ENCODE measurements at regions not wholly inside any gene's neighbourhood (a gene's known extent, or its start where the extent isn't known, plus 50 kb on each side); places are given as distances from the start of the nearest gene placed in this dataset.

- no peak for DNase-seq
Observed at GRCh38 chr2:223399357-223399957, 202.7 kb downstream of the SCG2 start.

GRCh38 chr2:223404616-223405015 is 197.5 kb downstream of the SCG2 start:
- no peak for DNase-seq

- DNase-seq: no peak
Observed at GRCh38 chr2:223414646-223415045, 187.5 kb downstream of the SCG2 start.

- no peak for DNase-seq
Observed at GRCh38 chr2:223415071-223415470, 187.1 kb downstream of the SCG2 start.

GRCh38 chr2:223416815-223417610 is 185.1 kb downstream of the SCG2 start:
- DNase-seq: no peak

- no peak for DNase-seq
Observed at GRCh38 chr2:223418131-223418530, 184.0 kb downstream of the SCG2 start.

- no peak for DNase-seq
Observed at GRCh38 chr2:223418604-223419199, 183.5 kb downstream of the SCG2 start.

- no peak for DNase-seq
Observed at GRCh38 chr2:223420048-223420447, 182.1 kb downstream of the SCG2 start.

GRCh38 chr2:223431479-223431878 is 170.7 kb downstream of the SCG2 start:
- DNase-seq: no peak

- no peak for DNase-seq
Observed at GRCh38 chr2:223433461-223433860, 168.7 kb downstream of the SCG2 start.

GRCh38 chr2:223437788-223438187 is 164.4 kb downstream of the SCG2 start:
- no peak for DNase-seq

- DNase-seq: no peak
Observed at GRCh38 chr2:223439184-223439583, 163.0 kb downstream of the SCG2 start.

- DNase-seq: no peak
Observed at GRCh38 chr2:223439786-223440185, 162.4 kb downstream of the SCG2 start.

GRCh38 chr2:223442847-223443246 is 159.3 kb downstream of the SCG2 start:
- DNase-seq: no peak

GRCh38 chr2:223450246-223450645 is 151.9 kb downstream of the SCG2 start:
- no peak for DNase-seq

GRCh38 chr2:223457301-223457700 is 144.9 kb downstream of the SCG2 start:
- no peak for DNase-seq

GRCh38 chr2:223459328-223459939 is 142.7 kb downstream of the SCG2 start:
- peak; percentile 21 for DNase-seq

GRCh38 chr2:223460209-223460608 is 142.0 kb downstream of the SCG2 start:
- no peak for DNase-seq

- no peak for DNase-seq
Observed at GRCh38 chr2:223460774-223461211, 141.4 kb downstream of the SCG2 start.

- DNase-seq: no peak
Observed at GRCh38 chr2:223464071-223464470, 138.1 kb downstream of the SCG2 start.

- peak; percentile 49 for DNase-seq
Observed at GRCh38 chr2:223465793-223466192, 136.4 kb downstream of the SCG2 start.

- DNase-seq: no peak
Observed at GRCh38 chr2:223467196-223467595, 135.0 kb downstream of the SCG2 start.

GRCh38 chr2:223469270-223470046 is 132.7 kb downstream of the SCG2 start:
- no peak for DNase-seq
